NCI-H2081 (cell line): ENCODE measurements at regions not wholly inside any gene's neighbourhood (a gene's known extent, or its start where the extent isn't known, plus 50 kb on each side); places are given as distances from the start of the nearest gene placed in this dataset.

Source experiments
- DNase-seq, 2 experiments: peaks; one replicate each; lab custom pipeline; 2025; lab: John Stamatoyannopoulos, UW

DNA sequence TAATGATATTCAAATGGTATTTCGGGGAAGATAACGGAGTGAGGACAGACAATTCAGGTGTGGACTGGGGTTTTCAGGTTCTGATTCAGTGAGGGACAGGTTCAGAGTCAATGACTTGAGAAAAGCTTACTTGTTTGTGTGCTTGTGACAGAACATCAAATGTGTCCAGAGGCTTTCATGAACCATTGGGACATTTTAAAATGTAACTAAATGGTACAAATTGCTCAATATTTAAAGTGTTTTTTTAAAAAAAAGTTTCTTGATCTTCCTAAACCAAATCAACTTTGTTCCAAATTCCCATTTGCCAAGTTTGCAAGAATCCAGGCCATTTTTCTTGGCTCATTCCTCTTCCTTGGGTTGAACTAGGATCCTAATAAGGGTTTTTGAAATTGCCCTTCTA is 59.4 kb upstream of the BZW1 start:
- no peak for DNase-seq

DNA sequence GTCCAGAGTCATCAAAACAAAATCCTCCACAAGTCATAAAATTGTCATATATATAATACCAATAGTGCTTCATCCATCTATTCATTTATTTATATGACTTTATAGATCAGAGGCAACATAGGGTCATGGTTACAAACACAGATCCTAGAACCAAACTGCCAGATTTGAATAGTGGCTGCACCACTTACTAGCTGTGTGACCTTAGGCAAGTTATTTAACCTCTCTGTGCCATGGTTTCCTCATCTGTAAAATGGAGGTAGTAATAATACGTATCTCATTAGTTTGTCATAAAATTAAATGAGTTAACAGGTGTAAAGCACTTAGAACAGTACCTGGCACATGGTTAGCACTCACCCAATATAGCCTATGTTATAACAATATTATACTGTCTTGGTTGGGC is 58.9 kb upstream of the BZW1 start:
- DNase-seq, result no peak

DNA sequence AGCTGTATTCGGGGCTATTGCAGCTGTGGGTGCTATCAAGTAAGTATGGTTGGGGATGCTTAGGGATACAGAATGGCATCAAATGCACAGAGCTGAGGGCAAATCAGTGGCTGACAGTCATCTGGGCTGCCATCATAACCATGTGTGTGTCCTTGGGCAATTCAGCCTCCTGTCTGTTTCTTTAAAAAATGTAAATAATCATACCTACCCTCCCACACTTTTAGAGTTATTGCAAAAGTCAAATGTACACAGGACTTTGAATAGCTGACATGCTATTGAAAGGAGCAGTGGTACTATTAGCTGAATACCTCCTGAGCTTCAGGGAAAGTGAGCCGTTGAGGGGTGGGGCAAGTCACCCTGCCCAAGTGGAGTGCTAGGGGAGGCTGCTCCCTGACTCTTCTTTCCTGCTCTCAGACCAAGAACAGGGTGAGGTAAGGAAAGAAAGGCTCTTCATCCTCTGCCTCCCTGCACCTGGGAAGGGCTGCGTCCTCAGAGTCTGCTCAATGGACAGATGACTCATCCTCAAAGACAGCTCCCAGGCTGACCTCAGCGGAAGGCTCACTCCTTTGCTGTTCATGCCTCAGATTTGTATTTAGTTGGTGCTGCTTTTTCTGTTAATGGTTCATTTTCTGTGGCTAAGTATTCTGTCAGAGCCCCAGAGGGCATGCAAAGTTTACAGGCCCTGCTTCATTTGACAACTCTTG is 54.9 kb upstream of the BZW1 start:
- no peak for DNase-seq

DNA sequence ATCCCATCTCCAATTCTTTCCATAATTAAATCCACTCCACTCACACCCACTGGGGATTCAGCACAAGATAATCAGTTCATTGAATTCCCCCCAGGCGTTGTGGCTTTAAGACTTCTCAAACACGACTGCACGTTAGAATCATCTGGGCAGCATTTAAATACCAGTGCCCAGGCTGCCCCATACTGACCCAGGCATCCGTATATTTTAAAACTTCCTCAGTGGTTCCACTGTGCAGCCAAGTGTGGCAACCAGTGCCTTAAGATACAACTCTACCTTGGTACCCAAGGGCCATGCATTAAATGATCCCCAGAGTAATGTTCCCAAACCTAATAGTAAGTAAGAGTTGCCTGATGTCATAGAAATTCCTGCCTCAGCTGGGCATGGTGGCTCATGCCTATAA is 54.3 kb upstream of the BZW1 start:
- no peak for DNase-seq

DNA sequence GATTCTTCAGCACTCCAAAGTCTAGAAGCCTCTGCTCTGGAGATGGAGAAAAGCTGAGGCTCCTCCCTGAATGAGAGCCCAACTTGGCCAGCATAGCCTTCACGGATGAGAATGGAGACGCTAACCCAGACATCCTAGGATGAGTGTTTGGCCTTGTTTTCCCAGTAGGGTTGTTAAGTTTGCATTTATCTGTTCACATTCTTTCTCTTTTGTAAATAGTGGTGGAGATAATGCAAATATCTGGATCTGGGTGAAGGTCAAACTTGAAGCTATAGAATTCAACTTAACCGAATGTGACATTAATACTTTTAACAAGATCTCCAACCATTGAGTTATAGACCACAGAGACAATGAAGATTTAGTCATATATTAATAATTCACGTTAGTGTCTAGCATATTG is 53.4 kb upstream of the BZW1 start:
- DNase-seq, result no peak

DNA sequence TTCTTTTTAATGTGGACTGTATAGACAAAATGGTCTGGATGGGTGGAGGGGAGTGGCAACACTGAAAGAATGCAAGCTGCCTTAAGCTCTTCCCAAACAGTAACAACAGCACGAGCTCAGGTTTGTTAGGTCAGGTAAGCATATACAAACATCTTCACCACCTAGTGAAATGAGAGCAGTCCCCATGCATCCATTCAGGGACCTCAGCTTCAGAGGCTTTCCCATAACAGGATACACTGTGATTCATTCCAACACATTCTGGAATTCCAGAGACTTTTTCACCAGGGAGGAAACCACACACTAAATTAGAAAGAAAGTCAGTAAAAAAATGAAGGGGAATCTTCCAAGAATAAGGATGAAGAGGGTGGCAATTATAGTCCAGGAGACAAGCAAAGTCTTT is 50.4 kb upstream of the BZW1 start:
- no peak for DNase-seq
